Spleen (tissue), 7 donors: ENCODE measurements at regions not wholly inside any gene's neighbourhood (a gene's known extent, or its start where the extent isn't known, plus 50 kb on each side); places are given as distances from the start of the nearest gene placed in this dataset.

ENCODE experiments used
- POLR2A ChIP-seq, 3 donors: fragments of 450-650 bp; IDR thresholded peaks; one replicate each; pipeline ENCODE4 v1.5.1; 2017; ENCODE audit warnings: antibody characterized with exemption in 3 of 3, mild to moderate bottlenecking in 1 of 3
- POLR2AphosphoS5 ChIP-seq, 3 donors: sonication (generic); formaldehyde crosslinking; IDR thresholded peaks; one replicate each; pipeline ENCODE4 v1.5.1; 2017; ENCODE audit warnings: antibody characterized with exemption in 3 of 3
- TF ChIP-seq, protein P1 (sequence below), 11 experiments: fragments of 200-600 bp in 7 of 11; fragments of 450-650 bp in 4 of 11; sonication (generic) in 4 of 11; IDR thresholded peaks in 8 of 11; conservative IDR thresholded peaks in 3 of 11; 1 replicate in 7 of 11; 2 replicates in 4 of 11; pipeline versions ENCODE4 v1.4.0 to v1.8.0; 2016 to 2021; ENCODE audit warnings: antibody characterized with exemption in 11 of 11, inconsistent platforms in 4 of 11, mild to moderate bottlenecking in 1 of 11
- donor health status: DM: no; HTN: no; CAD: no; lungs with moderate emphysema.
- donor health status: DM: no; HTN: no; CAD: no.
- donor health status: DM: no; HTN: no; CAD: no.

GRCh38 chr6:88374553-88374952 is 208.4 kb upstream of the CNR1 start:
- TF ChIP-seq, protein P1, sequence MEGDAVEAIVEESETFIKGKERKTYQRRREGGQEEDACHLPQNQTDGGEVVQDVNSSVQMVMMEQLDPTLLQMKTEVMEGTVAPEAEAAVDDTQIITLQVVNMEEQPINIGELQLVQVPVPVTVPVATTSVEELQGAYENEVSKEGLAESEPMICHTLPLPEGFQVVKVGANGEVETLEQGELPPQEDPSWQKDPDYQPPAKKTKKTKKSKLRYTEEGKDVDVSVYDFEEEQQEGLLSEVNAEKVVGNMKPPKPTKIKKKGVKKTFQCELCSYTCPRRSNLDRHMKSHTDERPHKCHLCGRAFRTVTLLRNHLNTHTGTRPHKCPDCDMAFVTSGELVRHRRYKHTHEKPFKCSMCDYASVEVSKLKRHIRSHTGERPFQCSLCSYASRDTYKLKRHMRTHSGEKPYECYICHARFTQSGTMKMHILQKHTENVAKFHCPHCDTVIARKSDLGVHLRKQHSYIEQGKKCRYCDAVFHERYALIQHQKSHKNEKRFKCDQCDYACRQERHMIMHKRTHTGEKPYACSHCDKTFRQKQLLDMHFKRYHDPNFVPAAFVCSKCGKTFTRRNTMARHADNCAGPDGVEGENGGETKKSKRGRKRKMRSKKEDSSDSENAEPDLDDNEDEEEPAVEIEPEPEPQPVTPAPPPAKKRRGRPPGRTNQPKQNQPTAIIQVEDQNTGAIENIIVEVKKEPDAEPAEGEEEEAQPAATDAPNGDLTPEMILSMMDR (IDR thresholded peaks at IDR 0.05 in 8 of 11, conservative IDR thresholded peaks at IDR 0.05 in 3 of 11), result no peak
- no peak for TF ChIP-seq POLR2A (IDR thresholded peaks at IDR 0.05)
- TF ChIP-seq POLR2AphosphoS5 (IDR thresholded peaks at IDR 0.05), result no peak
